AG04450 (cell line): ENCODE measurements at regions not wholly inside any gene's neighbourhood (a gene's known extent, or its start where the extent isn't known, plus 50 kb on each side); places are given as distances from the start of the nearest gene placed in this dataset.

Source experiments
- CTCF ChIA-PET: fragments of 300-600, 350-600 bp; formaldehyde crosslinking; extraction: SDS; loops from one replicate; lab custom pipeline; 2022; ENCODE audit warnings: antibody characterized with exemption, inconsistent platforms; lab: Charles Lee
- POLR2A ChIA-PET: fragments of 350-600 bp; formaldehyde crosslinking; extraction: SDS; loops from one replicate; lab custom pipeline; 2021; ENCODE audit warnings: antibody characterized with exemption, inconsistent platforms; lab: Yijun Ruan, JAX
- DNase-seq: peaks from one replicate; pipeline ENCODE4 v3.0.0-alpha.2; 2011; ENCODE audit warnings: low read depth, low spot score
- H3K27ac ChIP-seq: one replicate; pipeline ENCODE4 v1.5.1; 2012; ENCODE audit warnings: low read depth, low read length, control low read depth
- H3K27me3 ChIP-seq: one replicate; pipeline ENCODE4 v1.6.0; 2012; ENCODE audit warnings: low read length; ENCODE audit not compliant: control insufficient read depth, insufficient read depth
- H3K4me3 ChIP-seq: 2 replicates; pipeline ENCODE4 v1.5.1; 2011; ENCODE audit warnings: mild to moderate bottlenecking, low read depth, low read length, control low read depth
- H3K9me3 ChIP-seq: 2 replicates; pipeline ENCODE4 v1.5.1; 2012; ENCODE audit warnings: low read length; ENCODE audit not compliant: control insufficient read depth, insufficient read depth
- CTCF ChIP-seq: IDR thresholded peaks from 2 replicates; pipeline ENCODE4 v1.5.1; 2011; ENCODE audit warnings: low read depth, low read length, control low read depth, inconsistent platforms

GRCh38 chr12:87382959-87383566 lies 646.1 kb downstream of the C12orf50 start:
- no peak overlapping the region for H3K27ac ChIP-seq
- POLR2A ChIA-PET = no interaction called here
- no peak for DNase-seq
- TF ChIP-seq CTCF = no peak
- CTCF ChIA-PET = no interaction called here
- H3K9me3 ChIP-seq = no peaks in the 10 kb centered on the region; the same call in 1 of the 2 replicates
- no peak overlapping the region for H3K4me3 ChIP-seq
- no peaks in the 10 kb centered on the region for H3K27me3 ChIP-seq

GRCh38 chr12:87382436-87382835 lies 646.8 kb downstream of the C12orf50 start:
- no peak for TF ChIP-seq CTCF
- CTCF ChIA-PET = no interaction called here
- no peaks in the 10 kb centered on the region; the same call in 1 of the 2 replicates for H3K9me3 ChIP-seq
- H3K27me3 ChIP-seq = no peaks in the 10 kb centered on the region
- H3K27ac ChIP-seq = no peak overlapping the region
- POLR2A ChIA-PET = no interaction called here
- DNase-seq = no peak
- H3K4me3 ChIP-seq = no peak overlapping the region

GRCh38 chr12:87381742-87382141 lies 647.5 kb downstream of the C12orf50 start:
- no peaks in the 10 kb centered on the region for H3K27me3 ChIP-seq
- POLR2A ChIA-PET = no interaction called here
- H3K9me3 ChIP-seq = no peaks in the 10 kb centered on the region
- H3K4me3 ChIP-seq = no peak overlapping the region
- no peak for TF ChIP-seq CTCF
- no peak for DNase-seq
- CTCF ChIA-PET = no interaction called here
- H3K27ac ChIP-seq = no peak overlapping the region

- POLR2A ChIA-PET = no interaction called here
These were observed 650.7 kb downstream of the C12orf50 start for GRCh38 chr12:87378526-87378925.

GRCh38 chr12:87376722-87377121 lies 652.5 kb downstream of the C12orf50 start:
- DNase-seq = no peak
- Histone ChIP-seq H3K4me3 (no peak overlapping the region), H3K27me3 (no peaks in the 10 kb centered on the region), H3K27ac (no peak overlapping the region), H3K9me3 (no peaks in the 10 kb centered on the region)
- CTCF ChIA-PET = no interaction called here
- no peak for TF ChIP-seq CTCF
- POLR2A ChIA-PET = no interaction called here

More at GRCh38 chr12:87378526-87378925, 650.7 kb downstream of the C12orf50 start:
- Histone ChIP-seq H3K4me3 (no peak overlapping the region), H3K27me3 (no peaks in the 10 kb centered on the region), H3K27ac (no peak overlapping the region), H3K9me3 (no peaks in the 10 kb centered on the region)
- CTCF ChIA-PET = no interaction called here
- no peak for DNase-seq
- TF ChIP-seq CTCF = no peak
